Occipital lobe (tissue), 1 donor: ENCODE measurements at regions not wholly inside any gene's neighbourhood (a gene's known extent, or its start where the extent isn't known, plus 50 kb on each side); places are given as distances from the start of the nearest gene placed in this dataset.

Experiments used
- DNase-seq: peaks from one replicate; lab custom pipeline; 2025; lab: John Stamatoyannopoulos, UW

GRCh38 chr2:122481244-122481622 is 725.8 kb downstream of the TSN start:
- no peak for DNase-seq

- DNase-seq: no peak
These were observed 726.3 kb downstream of the TSN start for GRCh38 chr2:122481717-122482116.

- no peak for DNase-seq
These were observed 730.6 kb downstream of the TSN start for GRCh38 chr2:122486086-122486485.

GRCh38 chr2:122486705-122487415 is 731.4 kb downstream of the TSN start:
- no peak for DNase-seq

- no peak for DNase-seq
These were observed 735.6 kb downstream of the TSN start for GRCh38 chr2:122491011-122491410.

GRCh38 chr2:122500316-122501105 is 745.1 kb downstream of the TSN start:
- DNase-seq: no peak

GRCh38 chr2:122506620-122507019 is 751.2 kb downstream of the TSN start:
- no peak for DNase-seq

GRCh38 chr2:122507261-122507660 is 751.8 kb downstream of the TSN start:
- DNase-seq: no peak

GRCh38 chr2:122512091-122512490 is 756.6 kb downstream of the TSN start:
- DNase-seq: no peak

GRCh38 chr2:122514451-122514996 is 759.1 kb downstream of the TSN start:
- no peak for DNase-seq

- no peak for DNase-seq
These were observed 760.4 kb downstream of the TSN start for GRCh38 chr2:122515731-122516290.

GRCh38 chr2:122516775-122517174 is 761.3 kb downstream of the TSN start:
- no peak for DNase-seq

GRCh38 chr2:122519366-122519765 is 763.9 kb downstream of the TSN start:
- no peak for DNase-seq

- no peak for DNase-seq
These were observed 764.6 kb downstream of the TSN start for GRCh38 chr2:122519821-122520611.

GRCh38 chr2:122523143-122523542 is 767.7 kb downstream of the TSN start:
- DNase-seq: no peak

GRCh38 chr2:122523981-122524380 is 768.5 kb downstream of the TSN start:
- DNase-seq: no peak

- DNase-seq: no peak
These were observed 769.9 kb downstream of the TSN start for GRCh38 chr2:122525336-122525735.

- DNase-seq: no peak
These were observed 772.6 kb downstream of the TSN start for GRCh38 chr2:122528061-122528460.

GRCh38 chr2:122528958-122529705 is 773.7 kb downstream of the TSN start:
- DNase-seq: peak; percentile 7

- DNase-seq: no peak
These were observed 775.4 kb downstream of the TSN start for GRCh38 chr2:122530814-122531213.
